ENCODE measurements at regions not wholly inside any gene's neighbourhood (a gene's known extent, or its start where the extent isn't known, plus 50 kb on each side); places are given as distances from the start of the nearest gene placed in this dataset.

- no peak overlapping the region for H3K23ac ChIP-seq (ENCODE audit: low read length)
- no peak overlapping the region for H4K8ac ChIP-seq (ENCODE audit: low read depth, low read length)
- H3K4me1 ChIP-seq (ENCODE audit: control insufficient read depth, low read depth, low read length): peaks cover 2% of the 10 kb centered on the region
- H3K18ac ChIP-seq (ENCODE audit: low read length): no peak overlapping the region
- H3K4me2 ChIP-seq (ENCODE audit: low read length): no peak overlapping the region
- H2BK5ac ChIP-seq (ENCODE audit: low read length): no peak overlapping the region
- no peak overlapping the region for H3K4me3 ChIP-seq (ENCODE audit: low read length)
- H4K5ac ChIP-seq (ENCODE audit: low read length): no peak overlapping the region
- H3K27ac ChIP-seq (ENCODE audit: low read depth, low read length): no peak overlapping the region
- no peak overlapping the region for H2BK120ac ChIP-seq (ENCODE audit: low read depth, low read length)
- no CpG with 5 or more reads among the region's 3 CpGs for WGBS (ENCODE audit: extremely low coverage, insufficient coverage, low lambda C conversion rate)
- H3K56ac ChIP-seq (ENCODE audit: low read length): no peak overlapping the region
- H3K36me3 ChIP-seq (ENCODE audit: control insufficient read depth, insufficient read depth, low read length): no peaks in the 10 kb centered on the region
- H3K4ac ChIP-seq (ENCODE audit: low read depth, low read length): no peak overlapping the region
- no peak overlapping the region for H2AK5ac ChIP-seq (ENCODE audit: low read length)
- H3K79me2 ChIP-seq (ENCODE audit: control insufficient read depth, insufficient read depth, low read length): no peaks in the 10 kb centered on the region
- no peaks in the 10 kb centered on the region for H3K79me1 ChIP-seq (ENCODE audit: low read length)
- H3K27me3 ChIP-seq (ENCODE audit: insufficient read depth, low read length, poor library complexity): no peaks in the 10 kb centered on the region
- no peak for DNase-seq
- H2BK15ac ChIP-seq (replicated peaks; ENCODE audit: low read depth): no peak overlapping the region
- no peak overlapping the region for H3K9ac ChIP-seq (ENCODE audit: low read length)
Measured at GRCh38 chr6:144647971-144648651, 363.0 kb downstream of the UTRN start.

- Histone ChIP-seq H2BK5ac (ENCODE audit: low read length) (no peak overlapping the region), H3K4me1 (ENCODE audit: control insufficient read depth, low read depth, low read length) (peaks cover 2% of the 10 kb centered on the region), H3K9ac (ENCODE audit: low read length) (no peak overlapping the region)
Measured at GRCh38 chr6:144649085-144649484, 363.9 kb downstream of the UTRN start.

GRCh38 chr6:144651234-144651633, 366.1 kb downstream of the UTRN start:
- Histone ChIP-seq H2BK120ac (ENCODE audit: low read depth, low read length) (no peak overlapping the region), H3K36me3 (ENCODE audit: control insufficient read depth, insufficient read depth, low read length) (no peaks in the 10 kb centered on the region), H2BK5ac (ENCODE audit: low read length) (no peak overlapping the region), H3K4ac (ENCODE audit: low read depth, low read length) (no peak overlapping the region), H3K23ac (ENCODE audit: low read length) (no peak overlapping the region), H3K18ac (ENCODE audit: low read length) (no peak overlapping the region), H3K27me3 (ENCODE audit: insufficient read depth, low read length, poor library complexity) (no peaks in the 10 kb centered on the region), H3K4me2 (ENCODE audit: low read length) (no peak overlapping the region), H3K4me1 (ENCODE audit: control insufficient read depth, low read depth, low read length) (no peaks in the 10 kb centered on the region), H3K9ac (ENCODE audit: low read length) (no peak overlapping the region), H3K79me1 (ENCODE audit: low read length) (no peaks in the 10 kb centered on the region), H3K27ac (ENCODE audit: low read depth, low read length) (no peak overlapping the region), H2BK15ac (replicated peaks; ENCODE audit: low read depth) (no peak overlapping the region), H2AK5ac (ENCODE audit: low read length) (no peak overlapping the region), H4K8ac (ENCODE audit: low read depth, low read length) (no peak overlapping the region), H3K4me3 (ENCODE audit: low read length) (no peak overlapping the region), H4K5ac (ENCODE audit: low read length) (no peak overlapping the region), H3K56ac (ENCODE audit: low read length) (no peak overlapping the region), H3K79me2 (ENCODE audit: control insufficient read depth, insufficient read depth, low read length) (no peaks in the 10 kb centered on the region)
- WGBS (ENCODE audit: extremely low coverage, insufficient coverage, low lambda C conversion rate): no CpG with 5 or more reads among the region's 3 CpGs
- no peak for DNase-seq

More at GRCh38 chr6:144649085-144649484, 363.9 kb downstream of the UTRN start:
- Histone ChIP-seq H3K27me3 (ENCODE audit: insufficient read depth, low read length, poor library complexity) (no peaks in the 10 kb centered on the region), H3K27ac (ENCODE audit: low read depth, low read length) (no peak overlapping the region), H4K5ac (ENCODE audit: low read length) (no peak overlapping the region), H2BK15ac (replicated peaks; ENCODE audit: low read depth) (no peak overlapping the region), H3K4me2 (ENCODE audit: low read length) (no peak overlapping the region), H3K4me3 (ENCODE audit: low read length) (no peak overlapping the region), H3K36me3 (ENCODE audit: control insufficient read depth, insufficient read depth, low read length) (no peaks in the 10 kb centered on the region), H4K8ac (ENCODE audit: low read depth, low read length) (no peak overlapping the region), H2AK5ac (ENCODE audit: low read length) (no peak overlapping the region), H3K79me1 (ENCODE audit: low read length) (no peaks in the 10 kb centered on the region), H3K4ac (ENCODE audit: low read depth, low read length) (no peak overlapping the region), H3K56ac (ENCODE audit: low read length) (no peak overlapping the region), H3K18ac (ENCODE audit: low read length) (no peak overlapping the region), H3K79me2 (ENCODE audit: control insufficient read depth, insufficient read depth, low read length) (no peaks in the 10 kb centered on the region), H2BK120ac (ENCODE audit: low read depth, low read length) (no peak overlapping the region), H3K23ac (ENCODE audit: low read length) (no peak overlapping the region)
- DNase-seq: no peak
- no CpG with 5 or more reads among the region's 2 CpGs for WGBS (ENCODE audit: extremely low coverage, insufficient coverage, low lambda C conversion rate)

GRCh38 chr6:144652292-144652891, 367.3 kb downstream of the UTRN start:
- no peak overlapping the region for H2AK5ac ChIP-seq (ENCODE audit: low read length)
- no peak overlapping the region for H3K4me3 ChIP-seq (ENCODE audit: low read length)
- no peak overlapping the region for H3K23ac ChIP-seq (ENCODE audit: low read length)
- H3K27me3 ChIP-seq (ENCODE audit: insufficient read depth, low read length, poor library complexity): no peaks in the 10 kb centered on the region
- H3K9ac ChIP-seq (ENCODE audit: low read length): no peak overlapping the region
- H4K8ac ChIP-seq (ENCODE audit: low read depth, low read length): no peak overlapping the region
- H3K79me1 ChIP-seq (ENCODE audit: low read length): no peaks in the 10 kb centered on the region
- H2BK15ac ChIP-seq (replicated peaks; ENCODE audit: low read depth): no peak overlapping the region
- no peak overlapping the region for H3K18ac ChIP-seq (ENCODE audit: low read length)
- H4K5ac ChIP-seq (ENCODE audit: low read length): no peak overlapping the region
- H2BK120ac ChIP-seq (ENCODE audit: low read depth, low read length): no peak overlapping the region
- H3K4me2 ChIP-seq (ENCODE audit: low read length): no peak overlapping the region
- no peak overlapping the region for H3K4ac ChIP-seq (ENCODE audit: low read depth, low read length)
- no peak overlapping the region for H3K56ac ChIP-seq (ENCODE audit: low read length)
- no peak overlapping the region for H3K27ac ChIP-seq (ENCODE audit: low read depth, low read length)
- no peaks in the 10 kb centered on the region for H3K79me2 ChIP-seq (ENCODE audit: control insufficient read depth, insufficient read depth, low read length)
- no peak overlapping the region for H2BK5ac ChIP-seq (ENCODE audit: low read length)
- no peak for DNase-seq
- no CpG with 5 or more reads among the region's 9 CpGs for WGBS (ENCODE audit: extremely low coverage, insufficient coverage, low lambda C conversion rate)
- H3K36me3 ChIP-seq (ENCODE audit: control insufficient read depth, insufficient read depth, low read length): no peaks in the 10 kb centered on the region
- H3K4me1 ChIP-seq (ENCODE audit: control insufficient read depth, low read depth, low read length): peaks cover 2% of the 10 kb centered on the region

- no CpG with 5 or more reads among the region's 6 CpGs for WGBS (ENCODE audit: extremely low coverage, insufficient coverage, low lambda C conversion rate)
- Histone ChIP-seq H3K27ac (ENCODE audit: low read depth, low read length) (no peak overlapping the region), H3K36me3 (ENCODE audit: control insufficient read depth, insufficient read depth, low read length) (no peaks in the 10 kb centered on the region), H2BK5ac (ENCODE audit: low read length) (no peak overlapping the region), H3K4ac (ENCODE audit: low read depth, low read length) (no peak overlapping the region), H4K5ac (ENCODE audit: low read length) (no peak overlapping the region), H3K23ac (ENCODE audit: low read length) (no peak overlapping the region), H4K8ac (ENCODE audit: low read depth, low read length) (no peak overlapping the region), H3K79me1 (ENCODE audit: low read length) (no peaks in the 10 kb centered on the region), H3K4me2 (ENCODE audit: low read length) (no peak overlapping the region), H3K9ac (ENCODE audit: low read length) (no peak overlapping the region), H3K4me1 (ENCODE audit: control insufficient read depth, low read depth, low read length) (peaks cover 4% of the 10 kb centered on the region), H3K18ac (ENCODE audit: low read length) (no peak overlapping the region), H2BK15ac (replicated peaks; ENCODE audit: low read depth) (no peak overlapping the region), H3K79me2 (ENCODE audit: control insufficient read depth, insufficient read depth, low read length) (no peaks in the 10 kb centered on the region), H3K27me3 (ENCODE audit: insufficient read depth, low read length, poor library complexity) (no peaks in the 10 kb centered on the region), H3K4me3 (ENCODE audit: low read length) (no peak overlapping the region), H3K56ac (ENCODE audit: low read length) (no peak overlapping the region), H2AK5ac (ENCODE audit: low read length) (no peak overlapping the region), H2BK120ac (ENCODE audit: low read depth, low read length) (no peak overlapping the region)
- DNase-seq: no peak
Measured at GRCh38 chr6:144653885-144654505, 368.9 kb downstream of the UTRN start.
